NCI-H1105 (cell line): ENCODE measurements at regions not wholly inside any gene's neighbourhood (a gene's known extent, or its start where the extent isn't known, plus 50 kb on each side); places are given as distances from the start of the nearest gene placed in this dataset.
A peak's percentile ranks its signal among the peaks of the same experiment; 100 is the strongest.
"Not testable (repeated sequence)": the region's sequence is repeated elsewhere in the genome, so short reads cannot be mapped to it uniquely, and the experiment has no call there.

Experiments used
- DNase-seq: peaks from one replicate; lab custom pipeline; 2025; lab: John Stamatoyannopoulos, UW

DNA sequence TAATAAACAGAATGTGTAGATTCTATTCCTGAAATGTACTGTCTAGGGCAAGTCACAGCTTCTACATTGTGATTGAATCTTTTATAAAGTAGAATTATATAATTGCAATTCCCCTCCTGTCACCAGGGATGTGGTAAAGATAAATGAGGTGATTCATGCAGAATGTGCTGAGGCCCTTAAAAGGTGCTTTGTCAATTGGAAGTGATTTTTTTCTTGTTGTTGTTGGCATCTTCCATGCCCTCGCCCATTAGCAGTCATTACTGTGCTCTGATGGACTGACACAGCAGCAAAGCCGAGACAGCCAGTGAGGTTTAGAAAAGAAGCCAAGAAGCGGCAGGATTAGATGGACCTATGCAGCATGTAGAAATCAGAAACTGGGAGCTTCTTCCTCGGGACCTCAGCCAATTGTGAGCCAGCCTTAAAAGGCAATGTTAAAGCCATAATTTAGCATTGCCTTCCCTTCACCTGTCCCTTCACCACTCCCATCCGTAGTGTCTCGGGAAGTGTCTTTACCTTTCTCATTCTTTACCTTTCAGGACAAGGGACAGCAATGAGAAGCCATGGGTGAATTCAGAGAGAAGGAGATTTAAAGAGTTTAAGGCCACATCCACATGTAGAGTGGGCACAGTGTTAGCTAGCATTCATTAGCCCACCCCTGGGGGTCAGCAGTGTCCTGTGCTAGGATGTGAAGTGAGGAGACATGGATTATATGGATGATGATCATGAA, 257.8 kb downstream of the PLK2 start:
- no peak for DNase-seq

DNA sequence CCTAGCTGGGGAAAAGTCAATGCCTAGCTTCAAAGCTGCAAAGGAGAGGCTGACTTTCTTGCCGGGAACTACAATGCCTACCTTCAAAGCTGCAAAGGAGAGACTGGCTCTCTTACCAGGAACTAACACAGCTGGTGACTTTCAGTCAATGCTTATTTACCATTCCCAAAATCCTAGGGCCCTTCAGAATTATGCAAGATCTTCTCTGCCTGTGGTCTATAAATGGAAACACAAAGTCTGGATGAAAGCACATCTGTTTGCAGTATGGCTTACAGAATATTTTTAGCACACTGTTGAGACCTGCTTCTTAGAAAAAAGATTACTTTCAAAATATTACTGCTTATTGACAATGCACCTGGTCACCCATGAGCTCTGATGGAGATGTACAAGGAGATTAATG, 259.4 kb downstream of the PLK2 start:
- no peak for DNase-seq

DNA sequence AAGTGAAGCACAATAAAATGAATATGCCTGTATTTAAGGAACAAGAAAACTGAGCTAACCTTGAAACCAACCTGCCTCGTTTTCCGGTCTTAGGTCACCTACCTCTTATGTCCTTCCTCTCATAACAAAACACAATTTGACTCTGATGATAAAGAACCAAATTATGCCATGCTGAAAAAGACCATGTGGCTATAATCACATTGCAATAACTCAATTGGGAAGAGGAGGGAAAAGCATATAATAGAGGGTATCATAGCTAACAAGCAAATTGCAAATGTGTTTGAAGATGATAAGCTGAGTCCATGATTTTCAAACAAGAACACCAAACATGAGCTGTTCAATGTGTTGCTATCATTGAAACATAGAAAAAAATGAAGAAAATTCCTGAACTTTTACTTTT, 260.8 kb downstream of the PLK2 start:
- DNase-seq: no peak

DNA sequence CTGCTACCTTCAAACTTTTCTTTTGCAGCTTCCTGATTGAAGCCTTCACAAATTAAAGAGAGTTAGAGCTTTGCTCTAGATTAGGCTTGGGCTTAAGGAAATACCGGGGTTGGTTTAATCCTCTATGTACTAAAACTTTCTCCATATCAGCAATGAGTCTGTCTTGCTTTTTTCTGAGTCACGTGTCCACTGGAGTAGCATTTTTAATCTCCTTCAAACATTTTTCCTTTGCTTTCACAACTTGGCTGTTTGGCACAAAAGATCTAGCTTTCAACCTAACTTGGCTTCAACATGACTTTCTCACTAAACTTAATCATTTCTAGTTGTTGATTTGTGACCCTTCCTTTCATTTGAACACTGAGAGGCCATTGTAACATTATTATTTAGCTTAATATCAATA, 261.6 kb downstream of the PLK2 start:
- no peak for DNase-seq

DNA sequence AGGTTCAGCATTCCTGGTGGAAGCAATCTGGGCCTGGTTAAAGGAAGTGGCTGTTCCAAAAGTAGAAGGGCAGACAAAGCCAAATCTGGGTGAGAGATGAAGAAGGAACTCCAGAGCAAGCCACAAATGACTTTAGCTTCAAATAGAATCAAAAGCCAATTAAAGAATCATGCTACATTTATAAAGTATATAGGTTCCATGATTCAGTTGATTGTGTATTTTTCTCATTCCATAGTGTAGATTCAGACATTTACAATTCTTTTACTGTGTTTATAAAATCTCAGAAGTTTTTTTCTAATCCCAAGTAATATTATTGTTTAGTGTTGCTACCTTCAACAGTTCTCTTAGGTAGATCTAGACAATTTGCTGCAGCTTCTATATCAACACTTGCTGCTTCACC, 262.0 kb downstream of the PLK2 start:
- DNase-seq: no peak

DNA sequence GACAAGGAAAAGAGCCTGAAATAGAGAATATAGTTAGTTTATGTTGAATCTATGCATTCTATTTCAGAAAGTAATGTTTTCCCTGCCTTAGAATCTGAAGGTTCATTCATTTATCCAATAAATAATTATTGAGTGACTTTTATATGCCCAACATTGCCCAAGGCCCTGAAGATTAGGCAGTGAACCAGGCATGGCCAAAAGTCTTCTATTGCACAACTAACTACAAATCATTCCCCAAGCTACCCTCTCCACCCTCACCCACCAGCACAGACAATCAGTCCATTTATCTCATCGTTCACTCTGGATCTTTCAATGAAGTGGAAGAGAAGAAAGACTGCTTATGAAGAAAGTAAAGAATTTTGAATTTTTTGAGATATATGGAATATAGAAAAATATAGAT, 268.4 kb downstream of the PLK2 start:
- DNase-seq: no peak

DNA sequence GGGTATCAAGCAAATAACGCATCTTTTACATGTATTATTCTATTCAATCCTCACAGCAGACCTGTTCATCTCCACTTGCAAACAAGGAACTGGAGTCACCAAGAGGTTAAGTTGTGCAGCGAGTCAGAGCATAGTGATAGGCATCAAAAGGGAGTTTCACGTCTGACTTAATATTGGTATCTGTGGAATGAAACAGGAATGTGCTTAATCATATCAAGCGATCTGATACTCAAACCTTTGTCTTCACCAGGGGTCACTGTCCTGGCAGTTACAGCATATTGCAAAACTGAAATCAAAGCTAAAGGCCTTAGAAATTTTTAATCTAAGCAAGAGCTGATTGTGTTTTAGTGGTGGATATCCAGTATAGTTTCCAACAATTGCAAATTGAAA, 271.6 kb downstream of the PLK2 start:
- DNase-seq: no peak

DNA sequence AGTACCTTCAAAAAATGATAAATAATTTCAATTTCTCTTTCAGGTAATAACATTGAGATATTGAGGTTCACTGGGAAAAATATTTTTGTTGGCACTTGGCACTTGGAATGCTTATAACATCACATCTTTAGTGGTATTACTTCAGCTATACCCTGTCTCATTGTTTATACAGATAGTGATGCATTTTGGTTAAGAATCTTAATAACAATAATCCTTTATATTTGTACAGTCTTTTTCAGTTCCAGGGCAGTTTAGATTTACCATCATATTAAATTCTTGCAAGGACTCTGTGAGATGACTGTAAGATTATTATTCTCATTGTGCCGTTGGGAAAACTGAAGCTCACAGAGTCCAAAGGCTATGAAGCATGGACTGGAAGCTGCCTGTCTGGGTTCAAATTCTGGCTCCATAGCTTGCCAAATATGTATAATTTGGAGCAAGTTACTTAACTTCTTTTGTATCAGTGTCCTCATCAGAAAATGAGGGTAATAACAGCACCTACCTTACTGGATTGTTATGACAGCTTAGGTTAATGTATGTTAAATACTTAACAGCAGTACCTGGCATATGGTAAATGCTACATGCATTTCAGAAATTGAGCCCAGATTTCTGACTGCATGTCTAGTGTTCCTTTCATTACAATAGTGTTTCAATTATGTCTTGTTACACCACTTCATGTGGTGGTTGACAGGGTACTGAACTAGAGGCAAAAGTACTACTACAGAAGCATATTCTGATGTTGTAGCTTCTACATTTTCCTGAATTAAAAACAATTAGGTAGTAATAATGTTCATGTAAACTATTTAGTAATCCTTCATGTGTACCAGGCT, 272.2 kb downstream of the PLK2 start:
- no peak for DNase-seq

DNA sequence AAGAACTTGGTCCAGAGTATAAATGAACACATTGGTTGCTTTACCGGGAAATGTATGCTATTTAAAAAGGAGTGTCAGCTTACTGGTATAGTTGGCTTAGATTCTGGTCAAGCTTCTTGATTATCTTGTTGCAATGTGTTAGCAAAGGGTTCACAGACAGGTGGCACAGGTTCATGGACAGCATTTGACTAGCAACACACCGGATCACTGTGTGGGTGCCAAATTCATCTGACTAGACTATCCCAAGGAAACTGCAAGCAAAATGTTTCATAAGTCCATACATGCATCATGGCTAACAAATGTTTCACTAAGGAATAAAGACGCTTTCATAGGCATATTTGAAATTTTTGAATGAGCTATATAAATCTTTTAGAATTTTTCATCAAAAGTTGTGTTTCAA, 274.1 kb downstream of the PLK2 start:
- no peak for DNase-seq

DNA sequence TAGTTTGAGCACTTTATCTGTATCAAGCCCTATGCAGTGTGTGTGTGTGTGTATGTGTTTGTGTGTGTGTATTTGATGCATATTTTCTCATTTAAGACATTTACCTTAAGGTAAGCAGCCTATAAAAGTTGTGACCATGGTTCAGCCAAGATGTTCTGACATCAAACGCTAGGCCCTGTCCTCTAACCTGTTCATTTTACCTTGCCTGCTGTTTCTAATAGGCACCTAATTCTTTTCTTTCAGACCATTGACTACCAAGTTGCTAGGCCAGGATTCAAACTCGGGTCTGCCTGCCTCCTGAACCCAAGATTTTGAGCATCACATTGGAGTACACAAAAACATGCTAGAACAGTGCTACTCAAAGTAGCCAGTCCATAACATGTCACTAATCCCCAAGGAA, 274.5 kb downstream of the PLK2 start:
- no peak for DNase-seq

DNA sequence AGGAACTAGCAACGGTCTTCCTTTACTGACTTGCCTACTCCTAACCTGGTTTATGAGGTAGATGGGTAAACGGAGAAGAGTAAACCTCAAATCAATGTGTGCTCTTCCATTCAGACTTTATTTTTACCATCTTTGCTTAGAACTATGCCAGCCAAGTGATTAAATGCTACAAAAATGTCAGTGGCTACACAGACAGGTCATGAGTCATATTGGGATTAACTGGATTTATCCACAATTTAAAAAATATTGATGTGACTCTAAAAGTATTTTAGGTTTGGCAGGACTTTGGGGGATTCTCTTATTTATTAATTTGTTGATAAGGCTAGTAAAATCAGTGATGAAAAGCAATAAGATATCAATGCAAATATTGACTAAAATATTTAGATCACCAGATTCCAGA, 275.0 kb downstream of the PLK2 start:
- no peak for DNase-seq

DNA sequence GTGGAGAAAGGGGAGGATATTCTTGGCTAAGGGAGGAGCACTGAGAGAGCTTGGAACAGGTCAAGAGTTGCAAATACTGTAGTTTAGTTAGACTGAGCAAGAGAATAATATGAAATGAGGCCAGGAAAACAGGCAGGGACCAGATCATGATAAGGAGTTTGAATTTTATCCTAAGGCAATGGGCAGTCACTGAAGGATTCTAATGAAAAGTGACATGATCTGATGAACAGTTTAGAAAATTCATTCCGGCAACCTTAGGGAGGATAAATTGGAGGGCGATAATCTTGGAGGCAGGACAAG, 276.1 kb downstream of the PLK2 start:
- no peak for DNase-seq

DNA sequence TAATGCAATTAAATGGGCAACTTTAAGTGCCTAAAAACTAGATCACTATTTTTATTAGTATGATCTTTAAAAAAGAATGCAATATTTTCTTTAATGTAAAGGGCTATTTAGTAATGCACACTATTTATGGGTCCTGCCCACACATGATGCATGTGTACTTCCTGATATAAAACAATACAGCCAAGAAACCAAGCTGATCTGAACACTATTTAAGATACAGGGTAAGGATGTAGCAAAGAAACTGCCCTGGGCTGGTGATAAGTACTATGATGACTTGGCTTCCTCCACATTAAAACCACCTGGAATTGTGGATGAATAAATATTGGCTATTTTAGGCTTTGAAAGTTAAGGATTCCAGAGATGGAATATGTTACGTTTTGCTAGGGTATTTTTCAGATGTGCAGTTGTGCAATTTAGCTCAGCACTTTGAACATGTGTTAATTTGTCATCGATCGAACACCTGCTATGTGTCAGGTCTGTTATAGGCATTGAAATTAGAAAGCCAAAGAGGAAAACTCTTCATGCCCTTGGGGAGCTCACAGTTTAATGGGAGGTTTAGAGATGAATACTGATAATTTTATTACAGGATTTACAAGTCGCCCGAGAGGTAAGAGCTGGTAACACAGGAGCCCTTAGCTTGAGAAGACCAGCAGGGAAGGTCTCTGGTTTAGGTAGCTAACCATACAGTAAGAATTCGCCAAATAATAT, 276.7 kb downstream of the PLK2 start:
- no peak for DNase-seq

DNA sequence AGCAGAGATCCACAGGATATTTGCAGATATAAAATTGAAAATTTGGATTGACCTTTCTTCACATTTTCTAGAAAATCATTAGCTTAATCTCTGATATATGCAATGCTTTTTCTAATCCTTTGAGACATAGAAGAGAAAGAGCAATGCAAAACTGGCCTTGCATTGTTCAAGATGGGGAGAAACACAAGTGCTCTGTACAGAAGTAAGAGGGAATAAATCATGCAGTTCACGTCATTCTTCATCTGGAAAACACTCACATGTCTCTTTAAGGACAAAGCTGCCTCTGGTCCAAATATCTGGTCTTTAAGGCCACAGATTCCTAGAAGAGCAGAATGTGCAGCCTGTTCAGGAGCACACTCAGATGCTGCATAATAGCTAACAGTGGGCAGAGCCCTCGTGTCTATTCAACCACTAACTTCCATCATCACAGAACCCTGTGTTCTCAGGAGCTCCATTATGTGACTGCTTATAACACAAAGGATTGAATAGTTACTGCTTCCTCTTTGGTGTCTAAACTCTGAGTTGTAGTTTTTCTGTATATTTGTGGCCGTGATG, 277.5 kb downstream of the PLK2 start:
- DNase-seq: no peak

DNA sequence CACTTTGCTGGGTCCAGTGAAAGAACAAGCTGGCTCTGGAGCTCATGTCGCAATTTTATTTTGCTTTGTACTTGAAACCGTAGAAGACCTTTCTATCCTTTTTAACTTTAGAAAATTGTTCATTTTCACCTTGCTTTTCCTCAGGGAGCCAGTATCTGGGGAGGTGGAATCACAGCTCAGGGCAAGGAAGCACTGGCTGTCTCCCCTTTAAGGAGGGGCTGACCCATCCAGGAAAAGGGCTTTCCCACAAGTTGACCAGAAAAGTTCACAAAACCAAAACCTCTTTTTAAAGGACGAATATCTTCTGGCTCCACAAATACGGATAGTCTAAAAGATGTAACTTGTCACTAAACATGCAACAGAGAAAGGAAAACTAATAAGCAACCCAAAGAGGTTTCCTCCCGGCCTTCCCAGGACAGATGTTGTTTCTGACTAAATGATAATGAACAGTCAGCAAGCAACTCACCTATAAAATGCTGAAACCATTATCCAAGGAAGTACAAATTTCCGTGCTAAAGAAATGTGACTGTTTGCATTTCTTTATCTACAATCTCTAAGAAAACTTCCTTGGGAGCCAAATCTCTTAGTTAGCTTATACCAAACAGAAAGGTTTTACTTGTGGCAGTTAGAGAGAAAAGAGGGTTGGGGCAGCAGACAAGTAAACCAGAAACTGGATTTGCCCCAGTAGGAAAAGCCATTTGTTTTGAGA, 278.2 kb downstream of the PLK2 start:
- DNase-seq: no peak

DNA sequence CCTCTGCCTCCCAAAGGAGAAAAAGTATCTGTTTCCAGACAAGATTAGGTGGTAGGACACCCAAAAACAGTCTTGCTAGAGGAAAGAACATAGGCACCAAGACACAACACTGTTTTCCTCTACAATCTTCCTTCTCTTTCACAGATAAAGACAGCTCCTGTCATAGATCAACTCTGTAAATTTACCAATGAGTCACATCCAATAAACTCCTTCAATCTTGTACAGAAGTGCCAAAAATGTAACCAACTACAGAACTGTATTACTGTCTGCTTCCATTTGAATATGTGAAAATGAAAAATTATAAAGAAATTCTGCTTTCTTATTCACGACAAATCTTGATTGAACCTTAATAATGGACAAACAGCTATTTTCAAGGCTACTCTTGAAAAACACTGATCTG, 286.9 kb downstream of the PLK2 start:
- no peak for DNase-seq

DNA sequence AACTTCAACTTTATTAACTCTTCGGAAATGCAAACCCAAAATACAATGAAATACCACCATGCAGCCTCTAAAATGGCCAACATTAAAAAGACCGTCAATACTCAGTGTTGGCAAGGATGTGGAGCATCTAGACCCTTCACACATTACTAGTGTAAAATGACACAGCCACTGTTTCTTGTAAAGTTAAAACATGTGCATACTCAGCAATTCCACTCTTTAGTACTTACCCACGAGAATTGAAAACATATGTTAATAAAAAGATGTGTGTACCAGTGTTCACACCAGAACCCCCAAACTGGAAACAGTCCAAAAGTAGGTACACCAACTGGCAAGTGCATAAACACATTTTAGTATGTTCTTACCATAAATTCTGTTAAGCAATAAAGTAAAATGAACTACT, 294.7 kb downstream of the PLK2 start:
- no peak for DNase-seq

DNA sequence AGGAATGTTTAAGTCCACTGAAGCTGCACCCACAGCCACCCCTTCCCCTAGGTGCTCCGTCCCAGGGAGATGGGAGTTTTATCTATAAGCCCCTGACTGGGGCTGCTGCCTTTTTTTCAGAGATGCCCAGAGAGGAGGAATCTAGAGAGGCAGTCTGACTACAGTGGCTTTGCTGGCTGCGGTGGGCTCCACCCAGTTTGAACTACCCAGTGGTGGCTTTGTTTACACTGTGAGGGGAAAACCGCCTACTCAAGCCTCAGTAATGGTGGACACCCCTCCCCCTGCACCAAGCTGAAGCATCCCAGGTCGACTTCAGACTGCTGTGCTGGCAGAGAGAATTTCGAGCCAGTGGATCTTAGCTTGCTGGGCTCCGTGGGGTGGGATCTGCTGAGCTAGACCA, 298.0 kb downstream of the PLK2 start:
- DNase-seq: not testable (repeated sequence)

DNA sequence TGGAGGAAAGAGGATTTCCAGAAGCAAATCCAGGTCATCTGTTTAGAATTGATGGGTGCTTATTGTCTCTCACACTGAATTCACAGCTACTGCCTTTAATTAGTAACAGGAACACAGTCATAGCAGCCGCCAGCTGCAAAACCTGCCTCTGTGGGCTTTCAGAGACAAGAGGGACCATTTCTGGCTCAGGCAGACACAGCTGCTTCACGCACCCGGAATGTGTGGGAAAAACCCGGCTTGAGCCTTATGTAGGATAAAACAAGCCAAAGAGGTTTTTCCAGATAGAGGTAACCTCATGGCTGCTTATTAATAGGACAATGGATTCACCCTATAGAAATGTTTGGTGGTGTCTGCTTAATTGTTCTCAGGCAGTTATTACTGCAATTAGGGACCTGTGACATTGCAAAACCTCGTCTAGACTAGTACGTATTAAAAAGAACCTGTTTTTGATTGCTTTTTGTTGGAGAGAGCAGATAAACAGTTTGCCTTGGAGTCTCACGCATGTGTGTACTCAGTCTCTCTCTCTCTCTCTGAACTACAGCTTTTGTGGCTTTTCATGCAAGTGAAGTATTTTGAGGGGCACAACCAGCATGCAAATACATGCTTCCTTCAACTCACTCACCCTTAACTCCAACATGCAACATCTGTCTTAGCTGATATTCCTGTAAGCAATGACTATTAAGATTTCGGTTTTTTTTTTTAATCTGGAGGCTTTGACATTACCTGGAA, 302.7 kb downstream of the PLK2 start:
- DNase-seq: peak; percentile 17

DNA sequence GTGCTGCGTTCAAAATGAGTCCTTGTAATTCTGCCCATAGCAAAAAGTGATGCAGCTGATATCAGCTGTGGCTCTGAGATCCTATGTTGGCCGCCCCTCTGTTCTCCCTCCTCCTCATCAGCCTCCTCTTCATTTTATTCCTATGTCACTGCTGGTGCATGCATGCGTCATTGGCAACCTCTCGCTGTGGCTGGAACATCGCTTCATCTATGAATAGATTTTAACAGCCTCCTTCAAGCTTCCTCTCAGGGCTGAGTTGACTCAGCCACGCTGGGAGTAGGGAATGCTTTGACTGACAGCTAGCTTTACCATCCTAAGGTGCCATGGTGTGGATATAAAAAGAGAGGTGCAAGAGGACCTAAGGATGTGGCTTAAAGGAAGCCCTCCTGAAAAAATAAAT, 303.5 kb downstream of the PLK2 start:
- DNase-seq: no peak

DNA sequence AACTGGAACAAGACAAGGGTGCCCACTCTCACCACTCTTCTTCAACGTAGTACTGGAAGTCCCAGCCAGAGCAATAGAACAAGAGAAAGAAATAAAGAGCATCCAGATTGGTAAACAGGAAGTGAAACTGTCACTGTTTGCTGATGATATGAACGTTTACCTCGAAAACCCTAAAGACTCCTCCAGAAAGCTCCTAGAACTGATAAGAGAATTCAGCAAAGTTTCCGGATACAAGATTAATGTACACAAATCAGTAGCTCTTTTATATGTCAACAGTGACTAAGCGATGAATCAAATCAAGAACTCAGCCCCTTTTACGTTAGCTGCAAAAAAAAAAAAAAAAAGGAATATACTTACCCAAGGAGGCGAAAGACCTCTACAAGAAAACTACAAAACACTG, 306.6 kb downstream of the PLK2 start:
- DNase-seq: no peak

DNA sequence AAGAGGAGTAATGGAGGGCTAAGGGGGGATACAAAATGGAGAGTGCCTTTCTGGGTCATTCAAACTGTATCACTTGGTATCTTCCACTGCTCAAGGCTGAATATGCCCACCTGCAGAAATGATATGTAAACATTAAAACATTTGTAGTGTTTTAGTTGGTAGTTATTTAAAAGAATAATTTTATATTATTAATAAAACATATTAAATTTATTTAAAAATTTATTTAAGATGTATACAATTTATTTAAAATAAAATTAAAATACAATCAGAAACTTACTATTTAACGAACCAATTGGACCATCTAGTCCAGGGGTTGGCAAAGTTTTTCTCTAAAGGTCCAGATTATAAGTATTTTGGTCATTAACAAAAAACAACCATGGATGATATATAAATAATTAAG, 308.5 kb downstream of the PLK2 start:
- DNase-seq: no peak
